ENCODE measurements at regions not wholly inside any gene's neighbourhood (a gene's known extent, or its start where the extent isn't known, plus 50 kb on each side); places are given as distances from the start of the nearest gene placed in this dataset.

DNA sequence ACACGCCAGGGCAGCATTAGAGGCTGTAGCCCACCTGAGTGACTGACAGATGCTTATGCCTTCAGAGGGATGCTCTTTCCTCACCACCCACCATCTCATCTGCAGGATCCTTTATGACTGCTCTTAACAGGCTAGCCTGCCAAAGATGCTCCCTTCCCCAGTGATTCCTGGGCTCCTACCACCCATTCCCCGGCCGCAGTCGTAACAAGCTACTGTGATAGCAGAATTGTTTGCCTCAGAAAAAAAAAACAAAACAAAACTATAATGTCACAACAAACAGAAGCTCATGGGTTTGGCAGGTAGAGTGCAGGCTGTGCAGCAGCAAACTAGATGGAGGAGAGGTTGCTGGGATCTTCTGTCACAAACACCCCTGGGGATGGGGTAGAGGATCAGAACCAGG lies 343.9 kb upstream of the ZMIZ1 start:
- TF ChIP-seq, protein P1, sequence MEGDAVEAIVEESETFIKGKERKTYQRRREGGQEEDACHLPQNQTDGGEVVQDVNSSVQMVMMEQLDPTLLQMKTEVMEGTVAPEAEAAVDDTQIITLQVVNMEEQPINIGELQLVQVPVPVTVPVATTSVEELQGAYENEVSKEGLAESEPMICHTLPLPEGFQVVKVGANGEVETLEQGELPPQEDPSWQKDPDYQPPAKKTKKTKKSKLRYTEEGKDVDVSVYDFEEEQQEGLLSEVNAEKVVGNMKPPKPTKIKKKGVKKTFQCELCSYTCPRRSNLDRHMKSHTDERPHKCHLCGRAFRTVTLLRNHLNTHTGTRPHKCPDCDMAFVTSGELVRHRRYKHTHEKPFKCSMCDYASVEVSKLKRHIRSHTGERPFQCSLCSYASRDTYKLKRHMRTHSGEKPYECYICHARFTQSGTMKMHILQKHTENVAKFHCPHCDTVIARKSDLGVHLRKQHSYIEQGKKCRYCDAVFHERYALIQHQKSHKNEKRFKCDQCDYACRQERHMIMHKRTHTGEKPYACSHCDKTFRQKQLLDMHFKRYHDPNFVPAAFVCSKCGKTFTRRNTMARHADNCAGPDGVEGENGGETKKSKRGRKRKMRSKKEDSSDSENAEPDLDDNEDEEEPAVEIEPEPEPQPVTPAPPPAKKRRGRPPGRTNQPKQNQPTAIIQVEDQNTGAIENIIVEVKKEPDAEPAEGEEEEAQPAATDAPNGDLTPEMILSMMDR (conservative IDR thresholded peaks at IDR 0.05): no peak
- no peak for TF ChIP-seq EZH2 (IDR thresholded peaks at IDR 0.05; ENCODE audit: low read depth)

Measured in PC-9 (cell line).